DND-41 (cell line): ENCODE measurements at regions not wholly inside any gene's neighbourhood (a gene's known extent, or its start where the extent isn't known, plus 50 kb on each side); places are given as distances from the start of the nearest gene placed in this dataset.

Experiments
- EZH2 ChIP-seq: IDR thresholded peaks from 3 replicates; pipeline ENCODE4 v1.6.1; 2012; ENCODE audit warnings: borderline replicate concordance, low read depth, mild to moderate bottlenecking, moderate library complexity, low read length, inconsistent platforms; ENCODE audit not compliant: severe bottlenecking
- TF ChIP-seq, protein P1 (sequence below): IDR thresholded peaks from 2 replicates; pipeline ENCODE4 v1.5.1; 2012; ENCODE audit warnings: borderline replicate concordance, low read length, moderate library complexity, mild to moderate bottlenecking; ENCODE audit not compliant: poor library complexity, severe bottlenecking; ENCODE audit errors: extremely low read depth

- TF ChIP-seq, protein P1, sequence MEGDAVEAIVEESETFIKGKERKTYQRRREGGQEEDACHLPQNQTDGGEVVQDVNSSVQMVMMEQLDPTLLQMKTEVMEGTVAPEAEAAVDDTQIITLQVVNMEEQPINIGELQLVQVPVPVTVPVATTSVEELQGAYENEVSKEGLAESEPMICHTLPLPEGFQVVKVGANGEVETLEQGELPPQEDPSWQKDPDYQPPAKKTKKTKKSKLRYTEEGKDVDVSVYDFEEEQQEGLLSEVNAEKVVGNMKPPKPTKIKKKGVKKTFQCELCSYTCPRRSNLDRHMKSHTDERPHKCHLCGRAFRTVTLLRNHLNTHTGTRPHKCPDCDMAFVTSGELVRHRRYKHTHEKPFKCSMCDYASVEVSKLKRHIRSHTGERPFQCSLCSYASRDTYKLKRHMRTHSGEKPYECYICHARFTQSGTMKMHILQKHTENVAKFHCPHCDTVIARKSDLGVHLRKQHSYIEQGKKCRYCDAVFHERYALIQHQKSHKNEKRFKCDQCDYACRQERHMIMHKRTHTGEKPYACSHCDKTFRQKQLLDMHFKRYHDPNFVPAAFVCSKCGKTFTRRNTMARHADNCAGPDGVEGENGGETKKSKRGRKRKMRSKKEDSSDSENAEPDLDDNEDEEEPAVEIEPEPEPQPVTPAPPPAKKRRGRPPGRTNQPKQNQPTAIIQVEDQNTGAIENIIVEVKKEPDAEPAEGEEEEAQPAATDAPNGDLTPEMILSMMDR, result no peak
- no peak for TF ChIP-seq EZH2
These were observed 140.0 kb upstream of the PKDCC start for GRCh38 chr2:41907771-41908207.
